ENCODE measurements at regions not wholly inside any gene's neighbourhood (a gene's known extent, or its start where the extent isn't known, plus 50 kb on each side); places are given as distances from the start of the nearest gene placed in this dataset.
"Not testable (repeated sequence)": the region's sequence is repeated elsewhere in the genome, so short reads cannot be mapped to it uniquely, and the experiment has no call there.

DNA sequence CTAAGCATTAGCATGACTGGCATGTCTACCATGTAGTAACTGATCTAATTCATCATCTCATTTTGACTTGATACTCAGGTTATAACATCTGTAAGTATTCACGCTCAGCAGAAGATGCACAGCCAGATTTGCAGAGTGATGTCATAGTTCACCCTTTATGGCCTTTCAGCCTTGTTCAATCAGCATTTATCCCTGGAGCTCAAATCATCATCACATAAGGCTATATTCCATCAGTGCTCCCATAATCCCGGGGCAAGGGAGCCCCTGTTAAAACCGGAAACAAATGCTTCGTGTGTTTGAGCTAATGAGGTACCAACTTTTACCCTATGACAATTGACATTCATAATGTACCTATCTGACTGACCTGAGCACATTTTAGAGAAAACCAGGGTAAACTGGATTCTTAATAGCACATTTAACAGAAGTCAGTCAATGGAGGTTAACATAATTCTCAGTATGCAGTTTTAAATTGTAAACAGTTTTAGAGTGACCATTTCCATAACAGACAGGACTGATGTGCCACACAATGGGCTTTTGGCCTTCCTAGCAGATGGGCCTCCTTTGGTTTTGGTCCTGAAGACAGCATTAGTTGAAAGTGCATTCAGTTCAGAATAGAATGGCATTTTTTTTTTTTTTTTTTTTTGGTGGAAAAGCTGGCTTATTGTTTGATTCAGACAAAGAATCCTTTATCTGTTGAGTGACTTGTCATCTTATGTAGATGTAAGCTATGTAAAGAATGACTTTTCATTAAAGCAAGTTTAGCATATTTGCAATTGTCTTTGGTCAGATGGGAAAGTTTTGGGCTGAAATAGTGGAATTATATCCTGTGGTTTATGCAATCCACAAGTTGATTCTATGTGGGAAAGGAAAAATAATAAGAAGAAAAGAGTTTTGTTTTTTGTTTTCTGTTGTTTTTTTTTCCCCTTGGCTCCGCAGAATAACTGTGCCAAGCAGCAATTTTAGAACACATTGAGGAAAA lies 866.0 kb upstream of the ACVR2A start:
- no peak overlapping the region for H3K4me3 ChIP-seq (replicated peaks; ENCODE audit: low read depth, low read length)
- no peak for DNase-seq (ENCODE audit: extremely low read depth, low read depth)
- no peak for TF ChIP-seq CTCF (IDR thresholded peaks at IDR 0.05; ENCODE audit: low read depth, low read length, missing control alignments)

DNA sequence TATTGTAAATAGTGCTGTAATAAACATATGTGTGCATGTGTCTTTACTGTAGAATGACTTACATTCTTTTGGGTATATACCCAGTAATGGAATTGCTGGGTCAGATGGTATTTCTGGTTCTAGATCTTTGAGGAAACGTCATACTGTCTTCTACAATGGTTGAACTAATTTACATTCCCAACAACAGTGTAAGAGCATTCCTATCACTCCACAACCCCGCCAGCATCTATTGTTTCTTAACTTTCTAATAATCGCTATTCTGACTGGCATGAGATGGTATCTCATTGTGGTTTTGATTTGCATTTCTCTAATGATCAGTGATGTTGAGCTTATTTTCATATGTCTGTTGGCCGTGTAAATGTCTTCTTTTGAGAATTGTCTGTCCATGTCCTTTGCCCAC lies 873.8 kb upstream of the ACVR2A start:
- DNase-seq (ENCODE audit: extremely low read depth, low read depth); H3K4me3 ChIP-seq (replicated peaks; ENCODE audit: low read depth, low read length): not testable (repeated sequence)

- DNase-seq (ENCODE audit: extremely low read depth, low read depth); H3K4me3 ChIP-seq (replicated peaks; ENCODE audit: low read depth, low read length): not testable (repeated sequence)
Observed at GRCh38 chr2:146969703-146970102, 875.1 kb upstream of the ACVR2A start.

DNA sequence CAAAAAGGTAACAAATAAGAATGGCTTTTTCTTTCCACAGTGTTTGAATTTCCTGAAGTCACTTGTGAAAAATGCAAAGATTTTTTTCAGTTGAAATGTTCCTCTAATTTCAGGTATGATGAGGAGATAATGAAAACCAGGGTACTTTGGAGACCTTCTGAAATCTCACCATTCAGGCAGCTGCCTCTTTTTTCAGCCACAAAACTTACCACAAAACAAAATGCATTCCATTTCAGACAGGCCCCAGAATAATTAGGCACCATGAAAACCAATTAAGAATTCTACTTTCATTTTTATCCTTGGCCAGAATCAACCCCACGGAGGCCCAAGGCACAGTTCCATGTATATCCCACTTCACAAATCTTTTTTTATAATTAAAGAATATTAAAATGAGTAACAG lies 880.3 kb upstream of the ACVR2A start:
- TF ChIP-seq CTCF (IDR thresholded peaks at IDR 0.05; ENCODE audit: low read depth, low read length, missing control alignments): no peak
- no peak for DNase-seq (ENCODE audit: extremely low read depth, low read depth)
- H3K4me3 ChIP-seq (replicated peaks; ENCODE audit: low read depth, low read length): no peak overlapping the region

- DNase-seq (ENCODE audit: extremely low read depth, low read depth): no peak
- H3K4me3 ChIP-seq (replicated peaks; ENCODE audit: low read depth, low read length): no peak overlapping the region
- no peak for TF ChIP-seq CTCF (IDR thresholded peaks at IDR 0.05; ENCODE audit: low read depth, low read length, missing control alignments)
Observed at GRCh38 chr2:146954544-146954943, 890.3 kb upstream of the ACVR2A start.

DNA sequence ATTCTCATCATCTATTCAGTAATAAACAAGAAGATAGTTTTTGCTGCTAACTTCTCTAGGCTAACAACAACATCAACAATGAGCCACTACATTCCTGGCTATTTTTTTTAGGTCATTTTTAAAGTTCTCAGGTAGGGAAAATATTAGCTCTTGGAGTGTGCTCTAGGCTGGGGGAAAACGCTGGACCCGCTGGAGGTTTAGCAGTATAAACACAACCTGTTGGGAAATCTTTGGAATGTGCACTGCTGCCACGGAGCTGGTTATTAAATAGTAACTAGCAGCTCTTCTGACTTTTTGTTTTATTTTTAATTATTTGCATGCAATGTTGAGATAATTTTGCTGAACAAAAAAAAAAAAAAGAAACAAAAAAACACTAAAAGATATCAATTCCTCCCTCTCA lies 892.1 kb upstream of the ACVR2A start:
- no peak overlapping the region for H3K4me3 ChIP-seq (replicated peaks; ENCODE audit: low read depth, low read length)
- TF ChIP-seq CTCF (IDR thresholded peaks at IDR 0.05; ENCODE audit: low read depth, low read length, missing control alignments): no peak

GRCh38 chr2:146950911-146951310 lies 893.9 kb upstream of the ACVR2A start:
- no peak for TF ChIP-seq CTCF (IDR thresholded peaks at IDR 0.05; ENCODE audit: low read depth, low read length, missing control alignments)
- no peak for DNase-seq (ENCODE audit: extremely low read depth, low read depth)
- no peak overlapping the region for H3K4me3 ChIP-seq (replicated peaks; ENCODE audit: low read depth, low read length)

More for the DNA sequence above, 892.1 kb upstream of the ACVR2A start:
- no peak for DNase-seq (ENCODE audit: extremely low read depth, low read depth)

- no peak overlapping the region for H3K4me3 ChIP-seq (replicated peaks; ENCODE audit: low read depth, low read length)
- no peak for TF ChIP-seq CTCF (IDR thresholded peaks at IDR 0.05; ENCODE audit: low read depth, low read length, missing control alignments)
- no peak for DNase-seq (ENCODE audit: extremely low read depth, low read depth)
Observed at GRCh38 chr2:146950361-146950760, 894.5 kb upstream of the ACVR2A start.

Data from HFF-Myc (cell line).